Liver (tissue), 3 donors: ENCODE measurements at regions not wholly inside any gene's neighbourhood (a gene's known extent, or its start where the extent isn't known, plus 50 kb on each side); places are given as distances from the start of the nearest gene placed in this dataset.

Experiments
- ATF3 ChIP-seq: IDR thresholded peaks from 2 replicates; pipeline ENCODE4 v1.6.1; 2016; ENCODE audit warnings: antibody characterized with exemption
- CTCF ChIP-seq: fragments of 150-350 bp; IDR thresholded peaks from 2 replicates; pipeline ENCODE4 v1.5.1; 2017; ENCODE audit warnings: improper control_type of control experiment, low read depth, low read length; ENCODE audit not compliant: missing input control
- EGR1 ChIP-seq, 2 donors: IDR thresholded peaks; 2 replicates each; pipeline ENCODE4 v1.6.1; 2016 to 2018; ENCODE audit warnings: antibody characterized with exemption in 2 of 2, low read depth in 2 of 2
- MAX ChIP-seq: IDR thresholded peaks from 2 replicates; pipeline ENCODE4 v1.6.1; 2016; ENCODE audit warnings: antibody characterized with exemption
- RAD21 ChIP-seq, 2 donors: IDR thresholded peaks; 2 replicates each; pipeline ENCODE4 v1.6.1; 2016; ENCODE audit warnings: antibody characterized with exemption in 2 of 2, mild to moderate bottlenecking in 2 of 2
- YY1 ChIP-seq: IDR thresholded peaks from 2 replicates; pipeline ENCODE4 v1.6.1; 2016; ENCODE audit warnings: antibody characterized with exemption, mild to moderate bottlenecking
- donor health status: healthy.
- donor health status: healthy.

- TF ChIP-seq MAX (no peak), CTCF (no peak), ATF3 (no peak), YY1 (no peak), RAD21 (IDR thresholded peaks at IDR 0.05) (no peak), EGR1 (IDR thresholded peaks at IDR 0.05; ENCODE audit: low read depth in 2 of 2) (no peak)
These were observed 218.9 kb downstream of the EXOC5 start for GRCh38 chr14:57049848-57050247.
